Transverse colon (tissue), 4 donors: ENCODE measurements at regions not wholly inside any gene's neighbourhood (a gene's known extent, or its start where the extent isn't known, plus 50 kb on each side); places are given as distances from the start of the nearest gene placed in this dataset.

Experiments used
- DNase-seq: peaks from one replicate; pipeline ENCODE4 v3.0.0-alpha.2; 2019
- H3K27ac ChIP-seq, 4 donors: fragments of 200-600 bp; sonication (generic); 2 replicates each; pipeline ENCODE4 v1.5.1; 2016 to 2018; ENCODE audit warnings: inconsistent platforms in 4 of 4
- H3K27me3 ChIP-seq: fragments of 200-600 bp; sonication (generic); 2 replicates; pipeline ENCODE4 v1.5.1; 2017; ENCODE audit warnings: inconsistent platforms
- H3K36me3 ChIP-seq, 4 donors: fragments of 200-600 bp; sonication (generic); 2 replicates each; pipeline ENCODE4 v1.5.1; 2017 to 2019; ENCODE audit warnings: inconsistent platforms in 4 of 4
- H3K4me1 ChIP-seq, 4 donors: fragments of 200-600 bp; sonication (generic); 2 replicates each; pipeline ENCODE4 v1.5.1; 2017 to 2020; ENCODE audit warnings: inconsistent platforms in 4 of 4
- H3K4me3 ChIP-seq, 4 donors: fragments of 200-600 bp; sonication (generic); 1 replicate in 1 of 4; 2 replicates in 3 of 4; pipeline versions ENCODE4 v1.5.1 to v1.6.1; 2017 to 2019; ENCODE audit warnings: inconsistent platforms in 4 of 4
- H3K9me3 ChIP-seq, 2 donors: fragments of 200-600 bp; sonication (generic); 2 replicates each; pipeline ENCODE4 v1.5.1; 2017 to 2019; ENCODE audit warnings: inconsistent platforms in 2 of 2
- CTCF ChIP-seq, 5 experiments: fragments of 200-600 bp in 3 of 5; fragments of 450-650 bp in 2 of 5; sonication (generic) in 3 of 5; IDR thresholded peaks; 1 replicate in 2 of 5; 2 replicates in 3 of 5; pipeline ENCODE4 v1.5.1; 2016 to 2017; ENCODE audit warnings: antibody characterized with exemption in 5 of 5, inconsistent platforms in 3 of 5, mild to moderate bottlenecking in 2 of 5, moderate library complexity in 1 of 5
- EP300 ChIP-seq: sonication (generic); formaldehyde crosslinking; IDR thresholded peaks from one replicate; pipeline ENCODE4 v1.6.1; 2017; ENCODE audit warnings: antibody characterized with exemption, low read depth
- POLR2A ChIP-seq: fragments of 450-650 bp; IDR thresholded peaks from one replicate; pipeline ENCODE4 v1.6.1; 2016; ENCODE audit warnings: antibody characterized with exemption, mild to moderate bottlenecking, moderate library complexity
- POLR2AphosphoS5 ChIP-seq, 3 donors: sonication (generic); formaldehyde crosslinking; IDR thresholded peaks; one replicate each; pipeline ENCODE4 v1.6.1; 2016; ENCODE audit warnings: antibody characterized with exemption in 3 of 3
- WGBS, 2 donors: methylation state at CpG; one replicate each; pipeline ENCODE4 v1.1.5; 2018; ENCODE audit warnings: low coverage in 1 of 2; 5-methylcytosine and 5-hydroxymethylcytosine counted together
- in situ Hi-C, 4 donors: fragments of 200-750 bp; cut with MboI; loops; one replicate each; pipeline versions ENCODE4 v1.15.0 to v1.15.1; 2017; ENCODE audit warnings: low sequenced_read_pairs in 3 of 4, low pct_ligation_motif_present in 1 of 4, low pct_unique_long_range_greater_than_20kb in 1 of 4
- intact Hi-C: fragments of 100-400 bp; cut with DNase I; formaldehyde crosslinking; loops from one replicate; pipeline ENCODE4 v1.15.1; 2023; ENCODE audit warnings: low total_unique reads

- Histone ChIP-seq H3K4me3 (no peak overlapping the region), H3K36me3 (no peaks in the 10 kb centered on the region), H3K4me1 (peaks cover 8 to 24% (median 11%) of the 10 kb centered on the region in 4 donors), H3K27ac (no peak overlapping the region), H3K9me3 (no peaks in the 10 kb centered on the region), H3K27me3 (no peaks in the 10 kb centered on the region)
- intact Hi-C loops: no loop called here
- in situ Hi-C loops: no loop called here
- DNase-seq: no peak
- WGBS, 2 donors: 80 to 93% methylated on average over 1 to 2 of the region's 2 CpGs
- TF ChIP-seq POLR2AphosphoS5 (IDR thresholded peaks at IDR 0.05) (no peak), CTCF (IDR thresholded peaks at IDR 0.05) (no peak), POLR2A (no peak), EP300 (no peak)
These were observed 191.1 kb upstream of the NUDT4 start for GRCh38 chr12:93186621-93187020.

GRCh38 chr12:93191423-93191822, 186.3 kb upstream of the NUDT4 start:
- peaks cover 0 to 6% (median 0%) of the 10 kb centered on the region in 4 donors for H3K4me1 ChIP-seq
- no peak for TF ChIP-seq EP300
- no peak for TF ChIP-seq CTCF (IDR thresholded peaks at IDR 0.05)
- TF ChIP-seq POLR2A: no peak
- no peak for TF ChIP-seq POLR2AphosphoS5 (IDR thresholded peaks at IDR 0.05)
- in situ Hi-C loops: no loop called here
- H3K27me3 ChIP-seq: no peaks in the 10 kb centered on the region
- no peaks in the 10 kb centered on the region for H3K9me3 ChIP-seq
- 56 to 57% methylated on average over 2 of the region's 2 CpGs for WGBS, 2 donors
- H3K27ac ChIP-seq: peak overlapping the region in 2 of 4 donors; percentile 26 to 35
- DNase-seq: no peak
- intact Hi-C loops: no loop called here
- no peak overlapping the region for H3K4me3 ChIP-seq
- H3K36me3 ChIP-seq: no peaks in the 10 kb centered on the region

DNA sequence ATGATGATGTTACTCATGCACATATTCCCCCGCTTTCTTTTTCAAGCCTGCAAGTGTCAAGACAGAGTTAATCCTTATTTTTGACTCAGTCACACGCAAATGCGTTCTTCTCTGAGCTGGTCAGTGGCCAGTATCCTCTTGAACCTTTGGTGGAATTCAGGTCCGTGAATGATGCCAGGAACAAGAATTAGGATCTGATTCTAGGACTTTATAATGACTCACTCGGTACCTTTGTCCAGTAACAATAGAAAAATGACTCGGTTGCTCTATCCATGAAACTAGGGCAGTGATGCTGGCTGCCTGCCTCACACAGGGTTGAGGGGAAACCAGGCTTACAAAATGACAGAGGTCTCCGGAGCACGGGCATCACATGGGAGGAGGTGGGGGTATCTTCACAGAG, 185.8 kb upstream of the NUDT4 start:
- H3K4me1 ChIP-seq: peaks cover 0 to 7% (median 0%) of the 10 kb centered on the region in 4 donors
- no peak overlapping the region for H3K4me3 ChIP-seq
- H3K36me3 ChIP-seq: no peaks in the 10 kb centered on the region
- TF ChIP-seq POLR2A: no peak
- no peak for TF ChIP-seq CTCF (IDR thresholded peaks at IDR 0.05)
- TF ChIP-seq POLR2AphosphoS5 (IDR thresholded peaks at IDR 0.05): no peak
- TF ChIP-seq EP300: no peak
- DNase-seq: no peak
- 79 to 80% methylated on average over 6 to 8 of the region's 8 CpGs for WGBS, 2 donors
- H3K27me3 ChIP-seq: no peaks in the 10 kb centered on the region
- intact Hi-C loops: no loop called here
- H3K27ac ChIP-seq: peak overlapping the region in 1 of 4 donors; percentile 35
- in situ Hi-C loops: no loop called here
- no peaks in the 10 kb centered on the region for H3K9me3 ChIP-seq

DNA sequence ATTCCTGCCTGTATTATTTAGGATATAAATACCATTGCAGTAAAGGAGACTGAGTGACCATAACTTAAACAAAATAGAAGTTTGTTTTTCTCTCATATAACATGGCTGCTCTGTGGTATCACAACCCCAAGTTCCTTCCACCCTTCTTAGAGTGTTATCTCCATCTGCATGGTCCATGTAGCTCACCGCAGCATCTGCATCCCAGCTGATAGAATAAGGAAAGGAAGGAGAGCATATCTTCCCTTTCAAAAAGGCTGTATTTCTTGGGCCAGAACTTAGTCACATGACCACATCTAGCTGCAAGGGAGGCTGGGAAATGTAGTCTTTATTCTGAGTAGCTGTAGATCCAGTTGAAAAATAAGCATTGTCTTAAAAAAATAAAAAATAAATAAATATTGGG, 184.8 kb upstream of the NUDT4 start:
- H3K36me3 ChIP-seq: no peaks in the 10 kb centered on the region
- no peaks in the 10 kb centered on the region for H3K27me3 ChIP-seq
- peaks cover 0 to 13% (median 0%) of the 10 kb centered on the region in 4 donors for H3K4me1 ChIP-seq
- 97% methylated on average over 1 of the region's 1 CpG; no CpG with 5 or more reads in 1 of the 2 donors for WGBS, 2 donors
- TF ChIP-seq EP300 (no peak), CTCF (IDR thresholded peaks at IDR 0.05) (no peak), POLR2AphosphoS5 (IDR thresholded peaks at IDR 0.05) (no peak), POLR2A (no peak)
- H3K9me3 ChIP-seq: no peaks in the 10 kb centered on the region
- DNase-seq: no peak
- H3K27ac ChIP-seq: no peak overlapping the region
- H3K4me3 ChIP-seq: no peak overlapping the region
- in situ Hi-C loops: no loop called here
- intact Hi-C loops: no loop called here
